SK-N-MC (cell line): ENCODE measurements at regions not wholly inside any gene's neighbourhood (a gene's known extent, or its start where the extent isn't known, plus 50 kb on each side); places are given as distances from the start of the nearest gene placed in this dataset.

Experiments
- EZH2 ChIP-seq: fragments of 200-600 bp; sonication (generic); IDR thresholded peaks from one replicate; pipeline ENCODE4 v1.6.1; 2017; ENCODE audit warnings: antibody characterized with exemption
- FOXP2 ChIP-seq: optimal IDR thresholded peaks from 2 replicates; pipeline ENCODE3; 2011; ENCODE audit warnings: mild to moderate bottlenecking, moderate library complexity; ENCODE audit not compliant: insufficient read depth; ENCODE audit errors: extremely low read length, control extremely low read depth
- POLR2AphosphoS5 ChIP-seq: IDR thresholded peaks from 2 replicates; pipeline ENCODE4 v1.6.1; 2012; ENCODE audit warnings: mild to moderate bottlenecking, low read depth, low read length, borderline replicate concordance

DNA sequence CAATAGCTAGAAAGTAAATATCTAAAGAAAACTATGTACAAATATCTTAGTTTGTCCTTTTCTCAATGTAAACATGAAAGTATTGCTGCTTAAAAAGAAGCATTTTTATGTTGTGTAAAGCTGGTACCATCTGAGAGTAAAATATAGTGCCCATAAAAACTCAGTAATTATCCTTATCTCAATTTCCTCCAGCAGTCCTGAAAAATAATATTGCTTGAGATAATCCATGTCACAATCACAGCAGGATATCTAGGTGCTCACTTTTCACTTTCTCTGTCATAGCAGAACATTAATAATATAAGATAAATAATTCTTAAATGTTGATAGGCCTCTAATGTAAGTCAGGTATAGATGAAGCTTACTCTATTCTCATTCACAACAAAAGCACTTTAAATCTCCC, 285.5 kb downstream of the ZBBX start:
- TF ChIP-seq POLR2AphosphoS5 (no peak), EZH2 (no peak), FOXP2 (no peak)
